Breast epithelium (tissue), 3 donors: ENCODE measurements at regions not wholly inside any gene's neighbourhood (a gene's known extent, or its start where the extent isn't known, plus 50 kb on each side); places are given as distances from the start of the nearest gene placed in this dataset.

Experiments
- CTCF ChIP-seq, 3 donors: fragments of 450-650 bp; IDR thresholded peaks; one replicate each; pipeline ENCODE4 v1.5.1; 2016 to 2017; ENCODE audit warnings: antibody characterized with exemption in 3 of 3, mild to moderate bottlenecking in 3 of 3, moderate library complexity in 3 of 3
- POLR2A ChIP-seq: fragments of 450-650 bp; IDR thresholded peaks from one replicate; pipeline ENCODE4 v1.6.1; 2016; ENCODE audit warnings: antibody characterized with exemption, mild to moderate bottlenecking, moderate library complexity
- POLR2AphosphoS5 ChIP-seq, 3 donors: sonication (generic); formaldehyde crosslinking; IDR thresholded peaks; one replicate each; pipeline ENCODE4 v1.6.1; 2017; ENCODE audit warnings: antibody characterized with exemption in 3 of 3

DNA sequence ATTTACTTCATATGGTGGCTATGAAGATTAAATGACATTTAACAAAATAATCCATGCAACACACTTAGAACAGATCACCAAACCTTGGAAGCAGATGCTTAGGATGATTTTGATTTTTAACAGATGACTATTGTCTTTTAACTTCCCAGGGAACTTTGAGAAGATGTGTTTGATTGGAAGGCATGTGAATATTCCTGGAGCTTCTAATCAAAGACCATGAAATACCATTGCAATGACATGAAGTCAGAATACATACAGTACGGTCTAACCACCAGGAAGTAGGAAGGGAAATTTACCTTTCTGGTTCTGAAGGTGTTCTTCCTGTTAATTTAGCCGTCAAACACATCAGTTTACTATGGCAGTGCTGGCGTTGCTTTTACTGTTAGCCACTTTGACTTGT lies 414.9 kb downstream of the TMEM114 start:
- no peak for TF ChIP-seq CTCF (IDR thresholded peaks at IDR 0.05)
- TF ChIP-seq POLR2AphosphoS5 (IDR thresholded peaks at IDR 0.05): no peak
- TF ChIP-seq POLR2A: no peak
